SK-N-SH (cell line): ENCODE measurements at regions not wholly inside any gene's neighbourhood (a gene's known extent, or its start where the extent isn't known, plus 50 kb on each side); places are given as distances from the start of the nearest gene placed in this dataset.

ENCODE experiments used
- CTCF ChIA-PET: fragments of 300-600, 350-600 bp; formaldehyde crosslinking; extraction: SDS; loops from one replicate; lab custom pipeline; 2021; lab: Yijun Ruan, JAX
- POLR2A ChIA-PET: fragments of 350-600 bp; sonication (Branson Sonifier 250); formaldehyde crosslinking; extraction: SDS; loops from one replicate; lab custom pipeline; 2020; ENCODE audit warnings: antibody characterized with exemption, inconsistent platforms; lab: Yijun Ruan, JAX
- DNase-seq: peaks from one replicate; pipeline ENCODE4 v3.0.0; 2012
- H2AFZ ChIP-seq: fragments of 200-600 bp; sonication (generic); 2 replicates; pipeline ENCODE4 v1.8.1; 2016; ENCODE audit warnings: antibody characterized with exemption, mild to moderate bottlenecking, low read depth
- H3F3A ChIP-seq: fragments of 200-600 bp; sonication (generic); replicated peaks from 2 replicates; pipeline ENCODE3; 2016; ENCODE audit warnings: antibody characterized with exemption, mild to moderate bottlenecking; ENCODE audit not compliant: insufficient read depth
- H3K27ac ChIP-seq, 2 experiments: fragments of 200-500 bp in 1 of 2; fragments of 200-600 bp in 1 of 2; sonication (Bioruptor generic) in 1 of 2; sonication (generic), shearing (Covaris generic) in 1 of 2; 2 replicates each; pipeline versions ENCODE4 v1.5.1 to v1.6.1; 2014 to 2016; ENCODE audit warnings: low read depth in 2 of 2, inconsistent platforms in 1 of 2, low read length in 1 of 2, mild to moderate bottlenecking in 1 of 2, mixed read lengths in 1 of 2
- H3K27me3 ChIP-seq: fragments of 200-600 bp; sonication (generic), shearing (Covaris generic); 2 replicates; pipeline ENCODE4 v1.6.1; 2016; ENCODE audit warnings: mixed run types; ENCODE audit not compliant: insufficient read depth
- H3K36me3 ChIP-seq, 2 experiments: fragments of 200-500 bp in 1 of 2; fragments of 200-600 bp in 1 of 2; sonication (Bioruptor generic) in 1 of 2; sonication (generic) in 1 of 2; replicated peaks in 1 of 2; 2 replicates each; pipeline versions ENCODE3 to v1.5.1; 2014 to 2016; ENCODE audit warnings: low read length in 1 of 2, mild to moderate bottlenecking in 1 of 2; ENCODE audit not compliant: insufficient read depth in 2 of 2, control insufficient read depth in 1 of 2
- H3K4me1 ChIP-seq, 2 experiments: fragments of 200-500 bp in 1 of 2; fragments of 200-600 bp in 1 of 2; sonication (Bioruptor generic) in 1 of 2; sonication (generic), shearing (Covaris generic) in 1 of 2; 2 replicates each; pipeline versions ENCODE4 v1.5.1 to v1.6.1; 2014 to 2016; ENCODE audit warnings: low read depth in 1 of 2, low read length in 1 of 2, mixed run types in 1 of 2; ENCODE audit not compliant: insufficient read depth in 2 of 2, control insufficient read depth in 1 of 2
- H3K4me2 ChIP-seq: fragments of 200-600 bp; sonication (generic), shearing (Covaris generic); 2 replicates; pipeline ENCODE4 v1.6.1; 2017; ENCODE audit warnings: mixed run types
- H3K4me3 ChIP-seq, 2 experiments: fragments of 200-500 bp in 1 of 2; fragments of 200-600 bp in 1 of 2; sonication (Bioruptor generic) in 1 of 2; sonication (generic), shearing (Covaris generic) in 1 of 2; 2 replicates each; pipeline versions ENCODE4 v1.5.1 to v1.8.1; 2014 to 2016; ENCODE audit warnings: low read depth in 2 of 2, inconsistent platforms in 1 of 2, low read length in 1 of 2, mild to moderate bottlenecking in 1 of 2, mixed read lengths in 1 of 2, moderate library complexity in 1 of 2
- H3K79me2 ChIP-seq: fragments of 200-600 bp; sonication (generic); 2 replicates; pipeline ENCODE4 v1.8.1; 2017; ENCODE audit warnings: mild to moderate bottlenecking; ENCODE audit not compliant: insufficient read depth
- H3K9ac ChIP-seq: fragments of 200-600 bp; sonication (generic); 2 replicates; pipeline ENCODE4 v1.6.1; 2017; ENCODE audit warnings: mixed run types
- H3K9me2 ChIP-seq: fragments of 200-600 bp; sonication (generic); 2 replicates; pipeline ENCODE4 v1.6.1; 2017; ENCODE audit warnings: mixed run types
- H3K9me3 ChIP-seq: fragments of 200-600 bp; sonication (generic); 2 replicates; pipeline ENCODE4 v1.6.1; 2017; ENCODE audit warnings: mixed run types, mild to moderate bottlenecking, moderate library complexity
- H4K20me1 ChIP-seq: fragments of 200-600 bp; sonication (generic); 2 replicates; pipeline ENCODE4 v1.6.1; 2017; ENCODE audit warnings: mild to moderate bottlenecking, mixed run types; ENCODE audit not compliant: insufficient read depth
- ELF1 ChIP-seq: IDR thresholded peaks from 2 replicates; pipeline ENCODE4 v1.4.0; 2012
- GABPA ChIP-seq: IDR thresholded peaks from 2 replicates; pipeline ENCODE4 v1.4.0; 2012; ENCODE audit warnings: low read depth, mild to moderate bottlenecking
- JUND ChIP-seq: IDR thresholded peaks from 2 replicates; pipeline ENCODE4 v1.4.0; 2012
- NFIC ChIP-seq: IDR thresholded peaks from 2 replicates; pipeline ENCODE4 v1.4.0; 2012; ENCODE audit warnings: borderline replicate concordance
- RCOR1 ChIP-seq: fragments of 150-350 bp; IDR thresholded peaks from 2 replicates; pipeline ENCODE4 v1.6.1; 2017; ENCODE audit warnings: antibody characterized with exemption, low read length
- RFX5 ChIP-seq: IDR thresholded peaks from 2 replicates; pipeline ENCODE4 v1.6.1; 2012; ENCODE audit warnings: mild to moderate bottlenecking, improper control_type of control experiment, low read length
- RXRA ChIP-seq: IDR thresholded peaks from 2 replicates; pipeline ENCODE4 v1.4.0; 2012; ENCODE audit warnings: low read depth, mild to moderate bottlenecking, borderline replicate concordance
- SIN3A ChIP-seq: IDR thresholded peaks from 2 replicates; pipeline ENCODE4 v1.6.1; 2012; ENCODE audit warnings: low read depth, mild to moderate bottlenecking, low read length, moderate library complexity, borderline replicate concordance
- SMC3 ChIP-seq: IDR thresholded peaks from 2 replicates; pipeline ENCODE4 v1.6.1; 2012; ENCODE audit warnings: low read depth, low read length, improper control_type of control experiment
- TAF1 ChIP-seq: IDR thresholded peaks from 2 replicates; pipeline ENCODE4 v1.6.1; 2012; ENCODE audit warnings: low read depth, mild to moderate bottlenecking, low read length, moderate library complexity, borderline replicate concordance
- TCF12 ChIP-seq: IDR thresholded peaks from 2 replicates; pipeline ENCODE4 v1.4.0; 2012
- TEAD4 ChIP-seq: IDR thresholded peaks from 2 replicates; pipeline ENCODE4 v1.4.0; 2012; ENCODE audit warnings: mild to moderate bottlenecking, borderline replicate concordance; ENCODE audit not compliant: insufficient read depth
- YY1 ChIP-seq: IDR thresholded peaks from 2 replicates; pipeline ENCODE4 v1.4.0; 2012; ENCODE audit warnings: low read depth, mild to moderate bottlenecking
- WGBS: methylation state at CpG from one replicate; pipeline ENCODE4 v1.1.6; 2017; ENCODE audit warnings: low lambda C conversion rate; 5-methylcytosine and 5-hydroxymethylcytosine counted together
- TF ChIP-seq, protein P1 (sequence below): IDR thresholded peaks from 2 replicates; pipeline ENCODE4 v1.6.1; 2012; ENCODE audit warnings: mild to moderate bottlenecking, low read depth, low read length, moderate library complexity
- TF ChIP-seq, protein P2 (sequence below): IDR thresholded peaks from 2 replicates; pipeline ENCODE4 v1.4.0; 2012; ENCODE audit warnings: low read depth, borderline replicate concordance
- TF ChIP-seq, protein P3 (sequence below): IDR thresholded peaks from 2 replicates; pipeline ENCODE4 v1.4.0; 2012; ENCODE audit warnings: low read depth
- TF ChIP-seq, protein P4 (sequence below): IDR thresholded peaks from 2 replicates; pipeline ENCODE4 v1.4.0; 2012; ENCODE audit warnings: low read depth, borderline replicate concordance
- TF ChIP-seq, protein P5 (sequence below): fragments of 150-350 bp; IDR thresholded peaks from 2 replicates; pipeline ENCODE4 v1.6.1; 2016; ENCODE audit warnings: mild to moderate bottlenecking, low read depth, low read length
- TF ChIP-seq, protein P6 (sequence below): fragments of 200-600 bp; sonication (generic); IDR thresholded peaks from 2 replicates; pipeline ENCODE4 v1.6.1; 2017; ENCODE audit warnings: antibody characterized with exemption, mild to moderate bottlenecking, moderate library complexity
- TF ChIP-seq, protein P7 (sequence below): fragments of 150-350 bp; IDR thresholded peaks from 2 replicates; pipeline ENCODE4 v1.6.1; 2017; ENCODE audit warnings: antibody characterized with exemption, low read length, low read depth, borderline replicate concordance
- TF ChIP-seq, protein P8 (sequence below): IDR thresholded peaks from 2 replicates; pipeline ENCODE4; 2012

DNA sequence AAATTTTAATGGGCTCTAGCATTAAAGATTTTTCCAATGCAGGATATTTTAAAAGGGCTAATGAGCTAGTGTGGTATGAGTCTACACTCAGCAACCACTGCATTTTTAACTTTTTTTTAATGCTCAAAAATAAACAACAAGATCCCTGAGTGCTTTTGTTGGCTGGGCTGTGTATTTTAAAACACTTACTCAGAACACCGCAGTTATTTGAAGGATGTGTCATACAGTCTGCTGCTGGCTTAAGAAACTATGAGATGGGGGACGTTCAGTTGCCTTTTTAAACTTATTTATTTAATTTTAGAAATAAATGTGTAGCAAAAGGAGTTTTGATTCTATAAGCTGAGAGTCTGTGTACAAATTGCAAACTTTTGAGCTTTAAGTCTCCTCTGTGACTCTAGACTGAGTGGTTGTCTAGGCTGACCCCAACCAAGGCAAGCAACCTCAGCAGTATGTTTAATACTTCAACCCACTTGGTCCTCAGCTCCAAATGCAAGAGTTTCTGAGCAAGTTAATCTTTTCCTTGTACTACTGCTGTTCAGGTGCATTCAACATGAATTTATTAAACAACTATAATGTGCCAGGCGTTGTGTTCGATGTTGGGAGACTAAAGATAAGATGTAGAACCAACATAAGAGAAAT lies 278.6 kb upstream of the DIPK2B start:
- ChIA-PET POLR2A (no interaction called here), CTCF (no interaction called here)
- Histone ChIP-seq H3K4me1 (peaks cover 0 to 14% of the 10 kb centered on the region in 2 experiments; a peak in 2 of 4 replicates), H3K36me3 (peaks cover 0 to 12% of the 10 kb centered on the region in 2 experiments), H4K20me1 (no peaks in the 10 kb centered on the region), H2AFZ (no peak overlapping the region), H3K9ac (peak overlapping the region; percentile 88), H3F3A (peaks cover 29% of the 10 kb centered on the region), H3K4me2 (peak overlapping the region; percentile 67), H3K9me3 (peaks cover 13% of the 10 kb centered on the region), H3K27ac (peak overlapping the region; percentile 87 to 100; a peak in 3 of 4 replicates), H3K79me2 (no peaks in the 10 kb centered on the region; the same call in 1 of the 2 replicates), H3K4me3 (peak overlapping the region in 1 of 2 experiments; percentile 42; a peak in 1 of 4 replicates), H3K27me3 (no peaks in the 10 kb centered on the region), H3K9me2 (no peaks in the 10 kb centered on the region)
- no peak for DNase-seq
- 1% methylated on average over 4 of the region's 4 CpGs for WGBS
- TF ChIP-seq SMC3 (no peak), GABPA (no peak), ELF1 (no peak; the same call in 1 of the 2 replicates), YY1 (no peak), RFX5 (no peak), SIN3A (no peak), TAF1 (no peak), RCOR1 (no peak), RXRA (peak; percentile 71; the same call in 1 of the 2 replicates), TCF12 (peak; percentile 88), NFIC (peak; percentile 97), JUND (peak; percentile 95), TEAD4 (peak; percentile 93)
- TF ChIP-seq, protein P1, sequence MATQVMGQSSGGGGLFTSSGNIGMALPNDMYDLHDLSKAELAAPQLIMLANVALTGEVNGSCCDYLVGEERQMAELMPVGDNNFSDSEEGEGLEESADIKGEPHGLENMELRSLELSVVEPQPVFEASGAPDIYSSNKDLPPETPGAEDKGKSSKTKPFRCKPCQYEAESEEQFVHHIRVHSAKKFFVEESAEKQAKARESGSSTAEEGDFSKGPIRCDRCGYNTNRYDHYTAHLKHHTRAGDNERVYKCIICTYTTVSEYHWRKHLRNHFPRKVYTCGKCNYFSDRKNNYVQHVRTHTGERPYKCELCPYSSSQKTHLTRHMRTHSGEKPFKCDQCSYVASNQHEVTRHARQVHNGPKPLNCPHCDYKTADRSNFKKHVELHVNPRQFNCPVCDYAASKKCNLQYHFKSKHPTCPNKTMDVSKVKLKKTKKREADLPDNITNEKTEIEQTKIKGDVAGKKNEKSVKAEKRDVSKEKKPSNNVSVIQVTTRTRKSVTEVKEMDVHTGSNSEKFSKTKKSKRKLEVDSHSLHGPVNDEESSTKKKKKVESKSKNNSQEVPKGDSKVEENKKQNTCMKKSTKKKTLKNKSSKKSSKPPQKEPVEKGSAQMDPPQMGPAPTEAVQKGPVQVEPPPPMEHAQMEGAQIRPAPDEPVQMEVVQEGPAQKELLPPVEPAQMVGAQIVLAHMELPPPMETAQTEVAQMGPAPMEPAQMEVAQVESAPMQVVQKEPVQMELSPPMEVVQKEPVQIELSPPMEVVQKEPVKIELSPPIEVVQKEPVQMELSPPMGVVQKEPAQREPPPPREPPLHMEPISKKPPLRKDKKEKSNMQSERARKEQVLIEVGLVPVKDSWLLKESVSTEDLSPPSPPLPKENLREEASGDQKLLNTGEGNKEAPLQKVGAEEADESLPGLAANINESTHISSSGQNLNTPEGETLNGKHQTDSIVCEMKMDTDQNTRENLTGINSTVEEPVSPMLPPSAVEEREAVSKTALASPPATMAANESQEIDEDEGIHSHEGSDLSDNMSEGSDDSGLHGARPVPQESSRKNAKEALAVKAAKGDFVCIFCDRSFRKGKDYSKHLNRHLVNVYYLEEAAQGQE: no peak
- TF ChIP-seq, protein P2, sequence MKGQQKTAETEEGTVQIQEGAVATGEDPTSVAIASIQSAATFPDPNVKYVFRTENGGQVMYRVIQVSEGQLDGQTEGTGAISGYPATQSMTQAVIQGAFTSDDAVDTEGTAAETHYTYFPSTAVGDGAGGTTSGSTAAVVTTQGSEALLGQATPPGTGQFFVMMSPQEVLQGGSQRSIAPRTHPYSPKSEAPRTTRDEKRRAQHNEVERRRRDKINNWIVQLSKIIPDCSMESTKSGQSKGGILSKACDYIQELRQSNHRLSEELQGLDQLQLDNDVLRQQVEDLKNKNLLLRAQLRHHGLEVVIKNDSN: no peak
- TF ChIP-seq, protein P3, sequence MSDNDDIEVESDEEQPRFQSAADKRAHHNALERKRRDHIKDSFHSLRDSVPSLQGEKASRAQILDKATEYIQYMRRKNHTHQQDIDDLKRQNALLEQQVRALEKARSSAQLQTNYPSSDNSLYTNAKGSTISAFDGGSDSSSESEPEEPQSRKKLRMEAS: no peak; the same call in 1 of the 2 replicates
- TF ChIP-seq, protein P4, sequence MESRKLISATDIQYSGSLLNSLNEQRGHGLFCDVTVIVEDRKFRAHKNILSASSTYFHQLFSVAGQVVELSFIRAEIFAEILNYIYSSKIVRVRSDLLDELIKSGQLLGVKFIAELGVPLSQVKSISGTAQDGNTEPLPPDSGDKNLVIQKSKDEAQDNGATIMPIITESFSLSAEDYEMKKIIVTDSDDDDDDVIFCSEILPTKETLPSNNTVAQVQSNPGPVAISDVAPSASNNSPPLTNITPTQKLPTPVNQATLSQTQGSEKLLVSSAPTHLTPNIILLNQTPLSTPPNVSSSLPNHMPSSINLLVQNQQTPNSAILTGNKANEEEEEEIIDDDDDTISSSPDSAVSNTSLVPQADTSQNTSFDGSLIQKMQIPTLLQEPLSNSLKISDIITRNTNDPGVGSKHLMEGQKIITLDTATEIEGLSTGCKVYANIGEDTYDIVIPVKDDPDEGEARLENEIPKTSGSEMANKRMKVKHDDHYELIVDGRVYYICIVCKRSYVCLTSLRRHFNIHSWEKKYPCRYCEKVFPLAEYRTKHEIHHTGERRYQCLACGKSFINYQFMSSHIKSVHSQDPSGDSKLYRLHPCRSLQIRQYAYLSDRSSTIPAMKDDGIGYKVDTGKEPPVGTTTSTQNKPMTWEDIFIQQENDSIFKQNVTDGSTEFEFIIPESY: peak; percentile 84
- TF ChIP-seq, protein P5, sequence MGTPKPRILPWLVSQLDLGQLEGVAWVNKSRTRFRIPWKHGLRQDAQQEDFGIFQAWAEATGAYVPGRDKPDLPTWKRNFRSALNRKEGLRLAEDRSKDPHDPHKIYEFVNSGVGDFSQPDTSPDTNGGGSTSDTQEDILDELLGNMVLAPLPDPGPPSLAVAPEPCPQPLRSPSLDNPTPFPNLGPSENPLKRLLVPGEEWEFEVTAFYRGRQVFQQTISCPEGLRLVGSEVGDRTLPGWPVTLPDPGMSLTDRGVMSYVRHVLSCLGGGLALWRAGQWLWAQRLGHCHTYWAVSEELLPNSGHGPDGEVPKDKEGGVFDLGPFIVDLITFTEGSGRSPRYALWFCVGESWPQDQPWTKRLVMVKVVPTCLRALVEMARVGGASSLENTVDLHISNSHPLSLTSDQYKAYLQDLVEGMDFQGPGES: no peak
- TF ChIP-seq, protein P6, sequence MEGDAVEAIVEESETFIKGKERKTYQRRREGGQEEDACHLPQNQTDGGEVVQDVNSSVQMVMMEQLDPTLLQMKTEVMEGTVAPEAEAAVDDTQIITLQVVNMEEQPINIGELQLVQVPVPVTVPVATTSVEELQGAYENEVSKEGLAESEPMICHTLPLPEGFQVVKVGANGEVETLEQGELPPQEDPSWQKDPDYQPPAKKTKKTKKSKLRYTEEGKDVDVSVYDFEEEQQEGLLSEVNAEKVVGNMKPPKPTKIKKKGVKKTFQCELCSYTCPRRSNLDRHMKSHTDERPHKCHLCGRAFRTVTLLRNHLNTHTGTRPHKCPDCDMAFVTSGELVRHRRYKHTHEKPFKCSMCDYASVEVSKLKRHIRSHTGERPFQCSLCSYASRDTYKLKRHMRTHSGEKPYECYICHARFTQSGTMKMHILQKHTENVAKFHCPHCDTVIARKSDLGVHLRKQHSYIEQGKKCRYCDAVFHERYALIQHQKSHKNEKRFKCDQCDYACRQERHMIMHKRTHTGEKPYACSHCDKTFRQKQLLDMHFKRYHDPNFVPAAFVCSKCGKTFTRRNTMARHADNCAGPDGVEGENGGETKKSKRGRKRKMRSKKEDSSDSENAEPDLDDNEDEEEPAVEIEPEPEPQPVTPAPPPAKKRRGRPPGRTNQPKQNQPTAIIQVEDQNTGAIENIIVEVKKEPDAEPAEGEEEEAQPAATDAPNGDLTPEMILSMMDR: no peak
- TF ChIP-seq, protein P7, sequence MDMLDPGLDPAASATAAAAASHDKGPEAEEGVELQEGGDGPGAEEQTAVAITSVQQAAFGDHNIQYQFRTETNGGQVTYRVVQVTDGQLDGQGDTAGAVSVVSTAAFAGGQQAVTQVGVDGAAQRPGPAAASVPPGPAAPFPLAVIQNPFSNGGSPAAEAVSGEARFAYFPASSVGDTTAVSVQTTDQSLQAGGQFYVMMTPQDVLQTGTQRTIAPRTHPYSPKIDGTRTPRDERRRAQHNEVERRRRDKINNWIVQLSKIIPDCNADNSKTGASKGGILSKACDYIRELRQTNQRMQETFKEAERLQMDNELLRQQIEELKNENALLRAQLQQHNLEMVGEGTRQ: no peak
- TF ChIP-seq, protein P8, sequence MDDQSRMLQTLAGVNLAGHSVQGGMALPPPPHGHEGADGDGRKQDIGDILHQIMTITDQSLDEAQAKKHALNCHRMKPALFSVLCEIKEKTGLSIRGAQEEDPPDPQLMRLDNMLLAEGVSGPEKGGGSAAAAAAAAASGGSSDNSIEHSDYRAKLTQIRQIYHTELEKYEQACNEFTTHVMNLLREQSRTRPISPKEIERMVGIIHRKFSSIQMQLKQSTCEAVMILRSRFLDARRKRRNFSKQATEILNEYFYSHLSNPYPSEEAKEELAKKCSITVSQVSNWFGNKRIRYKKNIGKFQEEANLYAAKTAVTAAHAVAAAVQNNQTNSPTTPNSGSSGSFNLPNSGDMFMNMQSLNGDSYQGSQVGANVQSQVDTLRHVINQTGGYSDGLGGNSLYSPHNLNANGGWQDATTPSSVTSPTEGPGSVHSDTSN: peak; percentile 85
